IPS-NIHi11 (cell line): ENCODE measurements at regions not wholly inside any gene's neighbourhood (a gene's known extent, or its start where the extent isn't known, plus 50 kb on each side); places are given as distances from the start of the nearest gene placed in this dataset.
A peak's percentile ranks its signal among the peaks of the same experiment; 100 is the strongest.
"Not testable (repeated sequence)": the region's sequence is repeated elsewhere in the genome, so short reads cannot be mapped to it uniquely, and the experiment has no call there.

ENCODE experiments used
- DNase-seq: peaks from one replicate; pipeline ENCODE4 v3.0.0; 2012; ENCODE audit warnings: mixed read lengths, low spot score

DNA sequence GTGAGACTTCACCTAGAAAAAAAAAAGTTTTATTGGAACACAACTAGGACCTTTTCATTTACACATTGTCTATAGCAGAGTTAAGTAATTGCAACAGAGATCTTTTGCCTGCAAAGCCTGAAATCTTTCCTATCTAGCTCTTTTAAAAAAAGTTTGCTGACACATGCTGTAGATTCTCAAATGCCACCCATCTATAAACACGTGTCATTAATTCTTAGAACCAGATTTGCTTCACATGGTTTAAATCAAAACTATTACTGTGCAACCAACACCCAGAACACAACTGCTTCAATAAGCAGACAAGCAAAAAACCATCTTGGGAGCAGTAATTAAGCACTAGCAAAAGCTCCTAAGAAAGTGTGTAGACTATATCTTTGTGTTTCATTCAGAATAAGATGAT lies 55.0 kb downstream of the OXSM start:
- DNase-seq, result no peak

DNA sequence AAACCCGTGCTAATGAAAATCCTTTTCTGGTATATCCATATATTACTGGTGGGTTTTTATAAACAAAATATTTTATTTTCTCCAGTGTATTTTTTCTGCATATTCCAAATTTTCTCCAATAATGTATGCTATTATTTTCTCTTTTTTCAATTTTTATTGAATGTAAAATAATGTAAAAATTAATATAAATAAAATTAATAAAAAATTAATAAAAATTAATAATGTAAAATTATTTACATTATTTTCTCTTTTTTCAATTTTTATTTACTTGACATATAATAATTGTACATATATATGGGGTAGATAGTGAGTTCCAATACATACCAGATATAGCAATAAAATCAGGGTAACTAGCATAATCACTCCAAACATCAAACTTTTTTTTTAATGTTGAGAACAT lies 56.4 kb downstream of the OXSM start:
- no peak for DNase-seq

DNA sequence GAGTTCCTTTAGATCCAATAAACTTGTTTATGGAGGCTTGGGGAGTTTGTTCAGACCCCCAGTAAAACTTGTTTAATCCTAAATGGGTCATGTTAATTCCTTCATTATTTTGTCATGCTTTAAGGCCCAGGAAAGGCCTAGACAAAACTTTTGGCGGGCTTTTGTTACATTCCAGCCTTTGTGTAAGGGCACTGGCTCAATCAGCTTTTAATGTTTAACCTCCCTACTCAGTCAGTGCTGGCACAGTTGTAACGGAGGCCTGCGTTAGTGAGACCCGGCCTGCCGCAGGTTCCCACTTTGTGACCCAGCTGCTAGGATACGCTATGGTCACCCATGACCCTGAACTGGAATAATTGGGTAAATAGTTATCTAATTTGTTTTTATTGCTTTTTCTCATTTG lies 59.2 kb downstream of the OXSM start:
- no peak for DNase-seq

DNA sequence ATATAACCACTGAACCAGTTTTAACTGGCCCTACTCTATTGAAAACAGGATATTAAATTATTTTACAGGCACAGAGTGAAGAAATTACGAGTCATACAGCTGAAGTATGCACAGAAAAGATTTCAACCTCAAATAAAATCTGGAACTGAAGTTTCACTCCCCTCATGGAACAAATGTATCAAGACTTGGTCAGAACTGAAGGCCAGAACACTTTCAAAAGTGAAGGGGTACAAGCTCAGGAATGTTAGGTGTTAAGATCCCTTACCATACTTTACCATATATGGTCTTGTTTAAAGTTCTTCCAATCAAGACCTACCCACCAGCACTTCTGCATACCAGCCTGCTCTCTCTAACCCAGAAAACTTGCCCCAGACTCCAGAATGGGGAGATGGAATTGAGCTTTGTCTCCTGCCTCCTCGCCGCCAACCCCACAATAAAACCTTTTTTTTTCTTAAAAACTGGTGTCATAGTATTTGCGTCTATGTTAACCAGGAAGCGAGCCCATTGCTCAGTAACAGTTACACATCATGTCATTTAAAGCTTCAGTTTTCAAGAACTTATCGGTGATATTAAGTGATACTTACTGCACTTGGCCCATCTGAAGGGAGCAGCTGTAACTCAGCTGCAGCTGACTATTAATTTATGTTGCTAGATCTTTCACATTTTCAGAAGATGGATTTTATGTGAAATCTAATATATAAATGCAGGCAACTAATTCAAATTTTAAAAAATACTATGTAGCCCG lies 59.9 kb downstream of the OXSM start:
- peak; percentile 11 for DNase-seq

DNA sequence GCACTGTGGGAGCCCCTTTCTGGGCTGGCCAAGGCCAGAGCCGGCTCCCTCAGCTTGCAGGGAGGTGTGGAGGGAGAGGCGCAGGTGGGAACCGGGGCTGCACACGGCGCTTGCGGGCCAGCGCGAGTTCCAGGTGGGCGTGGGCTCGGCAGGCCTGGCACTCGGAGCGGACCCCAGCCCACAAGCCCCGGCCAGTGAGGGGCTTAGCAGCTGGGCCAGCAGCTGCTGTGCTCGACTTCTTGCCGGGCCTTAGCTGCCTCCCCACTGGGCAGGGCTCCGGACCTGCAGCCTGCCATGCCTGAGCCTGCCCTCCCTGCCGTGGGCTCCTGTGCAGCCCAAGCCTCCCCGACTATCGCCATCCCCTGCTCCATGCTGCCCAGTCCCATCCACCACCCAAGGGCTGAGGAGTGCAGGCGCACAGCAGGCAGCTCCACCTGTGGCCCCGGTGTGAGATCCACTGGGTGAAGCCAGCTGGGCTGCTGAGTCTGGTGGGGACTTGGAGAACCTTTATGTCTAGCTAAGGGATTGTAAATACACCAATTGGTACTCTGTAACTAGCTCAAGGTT lies 61.9 kb downstream of the OXSM start:
- not testable (repeated sequence) for DNase-seq

DNA sequence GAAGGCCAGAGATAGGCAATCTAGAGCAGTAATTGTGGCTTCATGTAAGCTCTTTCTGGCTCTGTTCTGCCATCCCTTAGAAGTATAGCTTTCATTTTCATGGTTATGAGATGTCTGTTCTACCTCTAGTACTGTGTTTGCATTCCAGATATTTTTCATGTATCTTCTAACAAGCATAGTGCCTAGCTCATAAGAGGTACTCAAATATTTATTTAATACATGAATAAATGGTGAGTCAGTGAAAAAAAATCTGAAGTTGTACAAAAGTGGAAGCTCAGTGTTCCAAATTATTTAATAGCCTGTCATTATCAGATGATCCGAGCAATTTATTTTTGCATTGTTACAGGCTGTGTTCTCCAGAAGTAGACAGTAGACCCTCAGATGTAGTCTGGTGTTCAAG lies 64.3 kb downstream of the OXSM start:
- DNase-seq, result no peak

DNA sequence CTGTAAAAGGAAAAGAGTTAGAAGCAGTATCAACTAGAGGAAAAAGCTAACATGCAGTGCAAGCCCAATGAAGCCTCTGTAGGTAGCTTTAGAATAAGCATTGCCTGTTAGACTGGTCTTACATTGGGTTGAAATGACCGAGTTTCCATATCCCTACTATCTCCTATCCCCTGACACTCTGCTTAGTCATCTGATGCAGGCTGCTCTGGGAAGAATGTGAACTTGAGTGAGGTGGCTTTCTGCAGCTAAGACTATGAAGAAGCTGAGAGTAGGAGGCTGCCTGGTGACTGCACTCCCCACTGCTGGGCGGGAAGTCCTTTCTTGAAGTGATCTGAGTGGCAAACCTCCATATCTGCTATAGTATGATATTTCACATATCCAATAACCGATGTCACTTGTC lies 64.7 kb downstream of the OXSM start:
- no peak for DNase-seq

DNA sequence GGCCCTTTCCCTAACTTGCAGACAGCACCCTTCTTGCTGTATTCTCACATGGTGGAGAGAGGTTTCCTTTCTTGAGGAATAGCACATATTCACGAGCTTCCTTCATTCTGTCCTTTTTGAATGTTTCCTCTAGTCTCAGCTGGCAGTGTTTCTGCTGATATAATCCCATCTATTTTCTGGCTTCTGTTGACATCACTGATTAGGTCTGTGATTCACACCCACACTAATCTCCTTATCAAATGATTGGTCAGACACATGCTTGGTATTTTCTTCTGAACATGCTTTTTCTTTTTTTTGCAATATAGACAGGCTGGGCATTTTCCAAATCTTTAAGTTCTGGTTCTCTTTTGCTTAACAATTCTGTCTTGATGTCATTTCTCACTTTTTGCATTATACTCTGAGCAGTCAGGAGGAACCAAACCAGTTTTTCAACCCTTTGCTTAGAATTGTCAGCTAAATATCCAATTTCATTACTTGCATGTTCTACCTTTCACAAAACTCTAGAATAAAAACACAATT lies 65.4 kb downstream of the OXSM start:
- no peak for DNase-seq

DNA sequence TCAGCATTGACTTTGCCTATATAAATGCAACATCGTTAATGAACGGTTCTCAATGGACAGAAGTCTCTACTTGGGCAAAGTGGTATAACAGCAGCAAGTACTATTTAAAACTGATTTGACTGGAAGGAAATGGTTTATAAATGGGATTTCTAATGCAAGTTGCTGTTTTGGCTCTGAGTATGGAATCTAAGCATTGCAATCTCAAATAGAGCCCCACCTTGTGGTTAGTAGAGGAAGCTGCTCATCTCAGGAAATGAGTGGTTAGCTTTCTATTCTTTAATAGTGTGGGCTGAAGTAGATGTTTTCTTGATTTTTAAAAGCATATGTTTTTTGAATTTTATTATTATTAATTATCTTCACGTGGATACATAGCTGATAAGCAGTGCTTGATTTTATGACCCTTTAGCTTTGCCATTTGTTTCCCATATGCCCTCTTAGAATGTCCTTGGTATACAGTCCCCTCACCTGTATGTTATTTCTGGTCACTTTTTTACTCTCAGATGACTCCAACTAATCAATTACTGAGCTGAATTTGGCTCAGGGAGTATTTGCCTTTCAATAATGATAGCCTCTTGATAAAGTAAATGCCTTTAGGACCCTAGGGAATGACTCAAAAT lies 67.1 kb downstream of the OXSM start:
- peak; percentile 44 for DNase-seq

DNA sequence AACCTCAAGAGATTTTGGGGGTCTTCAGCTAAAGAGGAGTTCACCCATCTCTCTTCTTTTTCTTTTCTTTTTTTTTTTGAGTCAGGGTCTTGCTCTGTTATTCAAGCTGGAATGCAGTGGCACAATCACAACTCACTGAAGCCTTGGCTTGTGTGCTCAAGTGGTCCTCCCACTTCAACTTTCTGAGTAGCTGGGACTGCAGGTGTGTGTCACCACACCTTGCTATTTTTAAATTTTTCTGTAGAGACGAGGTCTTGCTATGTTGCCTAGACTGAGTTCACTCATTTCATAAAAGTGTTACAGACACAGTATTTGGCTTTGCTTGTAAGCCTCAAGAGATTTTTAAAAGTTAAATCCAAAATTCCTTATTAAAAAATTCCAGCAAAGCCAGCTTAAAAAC lies 71.7 kb downstream of the OXSM start:
- no peak for DNase-seq

DNA sequence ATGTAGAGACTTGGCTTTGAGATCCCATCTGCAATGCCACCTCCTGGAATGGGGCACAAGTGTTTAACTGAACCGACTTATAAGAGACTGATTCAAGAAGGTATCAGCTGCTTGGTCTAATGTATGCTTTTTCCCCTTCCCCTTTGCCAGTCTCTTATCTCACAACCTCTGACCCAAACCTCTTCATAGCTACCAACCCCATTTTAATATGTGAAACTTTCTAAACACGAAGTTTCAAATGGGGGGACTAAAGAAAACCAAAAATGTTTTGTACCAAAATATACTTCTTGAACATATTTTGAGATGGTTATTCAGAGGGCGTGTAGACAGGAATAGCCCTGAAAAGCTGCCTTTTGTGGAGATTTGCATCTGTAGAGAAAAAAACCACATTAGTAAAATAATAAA lies 73.1 kb downstream of the OXSM start:
- DNase-seq, result no peak

DNA sequence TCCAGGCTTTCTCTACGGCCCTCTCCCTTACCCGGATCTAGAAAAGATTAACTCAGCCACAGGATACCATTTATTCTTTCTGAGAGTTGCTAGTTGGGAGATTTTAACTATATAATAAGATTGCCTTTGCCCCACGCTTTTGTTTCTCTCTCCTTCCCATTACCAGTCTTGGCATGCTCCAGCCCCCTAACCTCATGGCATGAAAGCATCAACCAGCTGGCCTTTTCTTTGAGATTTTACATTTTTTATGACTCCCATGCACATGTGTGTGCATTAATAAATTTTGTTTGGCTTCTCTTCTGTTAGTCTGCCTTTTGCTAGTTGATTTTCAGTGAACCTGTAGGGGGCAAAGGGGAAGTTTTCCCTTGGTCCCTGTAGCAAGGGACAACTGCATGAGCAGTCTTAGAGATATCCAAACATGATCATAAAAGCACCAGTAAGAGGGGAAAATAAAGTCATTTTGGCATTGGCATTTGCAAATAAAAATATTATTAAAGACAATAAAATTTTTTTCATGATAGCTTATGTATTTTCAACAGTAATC lies 73.6 kb downstream of the OXSM start:
- no peak for DNase-seq

DNA sequence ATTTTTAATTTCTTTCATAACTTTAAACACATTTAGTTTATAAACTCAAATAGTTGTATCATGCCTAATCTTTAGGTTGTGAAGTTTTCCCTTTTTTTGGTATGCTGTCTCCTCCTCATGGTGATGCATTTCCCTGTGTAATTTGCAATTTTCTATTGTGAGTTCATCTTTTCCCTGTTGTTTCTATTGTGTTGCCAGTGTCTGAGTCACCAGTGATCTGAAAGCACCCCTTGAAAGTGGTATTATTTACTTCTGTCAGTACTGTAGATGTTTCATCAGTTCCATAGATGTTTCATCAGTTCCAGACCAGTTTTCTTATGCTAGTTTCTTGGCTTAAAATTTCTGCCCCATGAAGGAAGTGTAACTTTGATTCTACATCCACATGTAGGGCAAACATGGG lies 80.6 kb downstream of the OXSM start:
- no peak for DNase-seq

DNA sequence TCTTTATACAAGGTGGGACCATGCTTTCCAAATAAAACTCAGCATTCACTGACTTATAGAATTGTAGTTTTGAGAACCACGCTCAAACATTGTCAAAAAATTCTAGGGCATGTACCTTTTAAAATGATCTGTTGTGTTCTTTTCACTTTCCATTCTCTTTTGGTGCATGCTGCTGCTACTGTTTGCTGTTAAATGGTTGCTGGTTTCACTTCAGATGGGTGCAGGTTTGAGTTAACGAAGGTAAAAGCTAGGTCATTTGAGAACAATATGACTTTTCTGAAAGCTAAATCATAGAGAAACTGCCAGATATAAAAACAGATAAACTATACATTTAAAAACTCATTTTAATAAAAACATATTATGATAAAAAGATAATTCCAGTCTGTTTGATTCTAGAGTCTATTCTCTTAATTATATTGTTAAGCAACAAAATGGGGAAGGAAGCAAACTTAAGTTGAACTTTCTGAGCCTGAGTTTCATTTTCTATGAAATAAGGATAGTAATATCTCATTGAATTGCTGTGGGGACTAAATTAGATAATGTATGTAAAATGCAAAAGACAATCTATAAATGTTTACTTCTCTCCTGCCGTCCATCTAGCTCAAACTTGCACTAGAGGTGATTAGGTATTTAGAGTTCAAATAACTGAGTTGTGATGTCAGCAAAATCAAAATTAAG lies 82.4 kb downstream of the OXSM start:
- no peak for DNase-seq

DNA sequence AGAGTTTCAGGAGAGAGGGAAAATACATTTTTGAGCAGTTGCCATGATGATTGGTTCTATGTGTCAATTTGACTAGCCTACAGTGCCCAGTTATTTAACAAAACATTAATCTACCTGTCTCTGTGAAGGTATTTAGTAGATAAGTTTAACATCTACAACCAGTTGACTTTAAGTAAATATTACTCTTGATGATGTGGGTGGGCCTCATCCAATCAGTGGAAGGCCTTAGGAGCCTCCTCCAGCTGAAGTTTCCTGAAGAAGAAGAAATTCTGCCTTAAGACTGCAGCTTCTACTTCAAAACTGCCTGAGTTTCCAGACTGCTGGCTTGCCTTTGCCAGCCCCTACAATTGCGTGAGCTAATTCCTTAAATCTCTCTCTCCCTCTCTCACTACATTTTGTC lies 93.6 kb downstream of the OXSM start:
- DNase-seq, result no peak

DNA sequence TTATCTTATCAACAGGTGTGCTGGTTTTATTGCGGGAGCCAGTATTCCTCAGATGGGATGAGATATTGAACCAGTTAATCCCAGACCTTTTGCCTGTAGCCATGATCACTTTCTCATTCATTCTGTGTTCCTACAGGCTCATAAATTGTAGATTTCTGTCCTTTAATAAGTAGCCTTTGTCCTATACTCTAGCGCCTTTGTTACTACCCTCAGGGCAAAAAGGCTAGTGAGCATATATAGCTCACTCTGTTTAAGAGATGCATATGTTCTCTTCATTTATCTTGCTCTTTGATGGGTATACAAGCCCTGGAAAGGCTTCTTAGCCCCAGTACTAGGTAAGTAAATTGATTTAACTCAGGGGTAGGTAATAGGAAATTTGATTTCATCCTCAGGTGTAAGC lies 95.1 kb downstream of the OXSM start:
- DNase-seq, result no peak

DNA sequence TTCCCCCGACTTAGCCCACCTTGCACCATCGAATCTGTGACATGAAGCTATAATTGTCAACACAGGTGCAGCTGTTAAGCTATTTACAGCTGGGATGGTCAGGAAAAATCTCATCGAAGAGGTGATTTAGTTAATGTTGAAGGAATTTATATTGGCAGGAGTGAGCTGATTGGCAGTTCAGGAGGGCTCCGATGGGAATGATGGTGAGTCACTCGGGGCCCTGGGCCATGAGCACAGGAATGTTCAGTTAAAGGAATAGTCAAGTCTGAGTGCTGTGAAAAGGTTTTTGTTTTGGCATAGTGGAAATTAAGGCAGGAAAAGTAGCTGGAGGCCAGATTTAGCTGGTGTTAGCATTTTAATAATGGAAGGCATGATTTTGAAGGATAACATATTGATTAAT lies 95.7 kb downstream of the OXSM start:
- peak; percentile 35 for DNase-seq

DNA sequence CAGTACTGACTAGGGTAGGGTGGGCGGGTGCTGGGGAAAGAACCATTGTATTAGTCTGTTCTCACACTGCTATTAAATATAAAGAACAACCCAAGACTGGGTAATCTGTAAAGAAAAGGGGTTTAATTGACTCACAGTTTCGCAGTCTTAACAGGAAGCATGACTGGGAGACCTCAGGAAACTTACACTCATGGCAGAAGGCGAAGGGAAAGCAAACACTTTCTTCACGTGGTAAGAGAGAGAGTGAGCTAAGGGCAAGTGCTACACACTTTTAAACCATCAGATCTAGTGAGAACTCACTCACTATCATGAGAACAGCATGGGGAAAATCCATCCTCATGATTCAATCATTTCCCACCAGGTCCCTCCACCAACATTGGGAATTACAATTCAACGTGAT lies 98.0 kb downstream of the OXSM start:
- no peak for DNase-seq

DNA sequence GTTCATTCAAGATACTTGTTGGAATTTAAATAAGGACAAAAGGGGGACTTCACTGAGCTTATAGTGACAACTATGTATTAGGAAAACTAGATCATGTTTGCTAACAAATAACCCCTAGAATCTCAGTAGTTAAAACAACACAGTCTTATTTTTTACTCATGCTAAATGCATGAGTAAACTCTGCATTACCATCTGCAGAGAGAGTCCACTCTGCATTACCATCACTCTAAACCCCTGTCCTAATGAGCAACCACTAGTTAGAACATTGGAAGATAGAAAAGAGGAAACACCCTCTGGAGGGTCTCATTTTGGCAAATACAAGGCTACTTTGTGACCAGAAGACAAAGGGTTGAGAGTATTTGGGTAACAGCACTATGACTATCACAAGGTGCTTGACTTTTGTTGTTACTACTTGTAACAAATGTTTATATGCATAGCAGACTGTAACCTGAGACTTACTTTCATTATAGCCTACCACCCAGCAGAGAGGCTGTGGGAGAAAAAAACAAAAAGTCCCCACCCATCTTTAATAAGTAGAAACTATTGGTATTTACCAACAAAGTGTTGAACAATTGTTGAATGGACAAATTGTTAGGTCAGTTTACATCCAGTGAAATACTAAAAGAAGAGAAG lies 99.1 kb downstream of the OXSM start:
- DNase-seq, result no peak

DNA sequence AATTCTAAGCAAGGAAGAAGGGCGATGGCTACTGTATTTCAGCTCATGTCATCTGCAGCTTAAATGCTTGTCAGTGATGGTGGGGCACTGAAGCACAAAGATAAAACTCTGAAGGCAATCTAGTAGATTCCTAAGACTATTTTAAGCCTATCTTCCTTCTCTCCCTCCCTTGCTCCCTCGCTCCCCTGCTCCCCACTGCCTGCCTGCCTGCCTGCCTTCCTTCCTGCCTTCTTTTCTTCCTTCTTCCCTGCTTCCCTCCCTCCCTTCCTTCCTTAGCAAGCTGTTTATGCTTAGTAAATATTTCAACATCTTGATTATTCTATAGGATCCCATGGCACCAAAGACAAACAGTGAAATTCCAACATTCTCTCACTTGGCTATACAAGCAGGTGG lies 99.6 kb downstream of the OXSM start:
- DNase-seq, result no peak

DNA sequence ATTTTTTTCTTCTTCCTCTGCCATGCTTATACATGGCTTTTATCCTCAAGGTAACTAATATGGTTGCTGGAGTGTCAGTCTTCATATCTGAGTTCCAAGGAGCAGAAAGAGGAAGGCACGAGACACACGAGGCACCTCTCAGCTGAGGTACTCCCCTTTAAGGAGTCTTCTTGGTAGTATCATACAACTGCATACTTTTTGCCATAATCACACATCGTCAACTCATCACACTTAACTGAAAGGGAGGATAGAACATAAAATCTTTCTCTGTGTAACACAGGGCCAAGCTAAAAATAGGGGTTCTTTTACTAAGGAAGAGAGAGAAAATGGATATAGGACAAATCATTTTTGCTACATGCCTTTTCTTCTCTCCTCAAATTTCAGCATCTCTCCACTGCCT lies 104.2 kb downstream of the OXSM start:
- no peak for DNase-seq

DNA sequence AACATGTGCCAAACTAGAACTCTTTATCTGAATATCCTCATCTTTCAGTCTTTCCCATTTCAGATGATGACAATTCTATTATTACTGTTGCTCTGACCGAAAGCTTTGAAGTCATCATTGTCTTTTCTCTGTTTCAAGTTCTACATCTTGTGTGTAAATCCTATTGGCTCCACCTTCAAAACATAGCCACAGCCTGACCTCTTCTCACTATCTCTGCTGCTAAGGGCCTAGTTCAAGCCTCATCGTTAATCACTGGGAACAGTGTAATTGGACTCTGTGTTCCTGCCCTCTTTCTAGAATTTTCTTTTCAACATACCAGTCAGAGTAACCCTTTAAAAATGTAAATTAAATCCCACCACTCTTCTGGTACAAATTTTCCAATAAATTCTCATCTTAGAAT lies 105.1 kb downstream of the OXSM start:
- no peak for DNase-seq
